Peyer's patch (tissue), 4 donors: ENCODE measurements at regions not wholly inside any gene's neighbourhood (a gene's known extent, or its start where the extent isn't known, plus 50 kb on each side); places are given as distances from the start of the nearest gene placed in this dataset.

Source experiments
- DNase-seq, 3 donors: peaks; one replicate each; pipeline ENCODE4 v3.0.0-alpha.2; 2017 to 2019
- H3K27ac ChIP-seq, 4 donors: fragments of 200-600 bp; sonication (generic); one replicate each; pipeline ENCODE4 v1.5.1; 2016 to 2019
- H3K27me3 ChIP-seq, 2 donors: fragments of 200-600 bp; sonication (generic); one replicate each; pipeline ENCODE4 v1.5.1; 2019
- H3K36me3 ChIP-seq, 3 donors: fragments of 200-600 bp; sonication (generic); one replicate each; pipeline ENCODE4 v1.5.1; 2016 to 2019
- H3K4me1 ChIP-seq, 4 donors: fragments of 200-600 bp; sonication (generic); one replicate each; pipeline ENCODE4 v1.5.1; 2016 to 2019
- H3K4me3 ChIP-seq, 4 donors: fragments of 200-600 bp; sonication (generic); 1 replicate in 3 of 4; 2 replicates in 1 of 4; pipeline ENCODE4 v1.5.1; 2016 to 2019; ENCODE audit warnings: mild to moderate bottlenecking in 1 of 4
- H3K9me3 ChIP-seq, 4 donors: fragments of 200-600 bp; sonication (generic); one replicate each; pipeline ENCODE4 v1.5.1; 2016 to 2019; ENCODE audit warnings: mild to moderate bottlenecking in 1 of 4
- CTCF ChIP-seq, 6 experiments: fragments of 450-650 bp in 4 of 6; fragments of 200-600 bp in 2 of 6; sonication (generic) in 1 of 6; IDR thresholded peaks; one replicate each; pipeline ENCODE4 v1.5.1; 2017 to 2019; ENCODE audit warnings: antibody characterized with exemption in 6 of 6, mild to moderate bottlenecking in 3 of 6, moderate library complexity in 1 of 6
- POLR2A ChIP-seq, 2 donors: fragments of 450-650 bp; IDR thresholded peaks; one replicate each; pipeline ENCODE4 v1.5.1; 2017; ENCODE audit warnings: antibody characterized with exemption in 2 of 2, mild to moderate bottlenecking in 2 of 2, moderate library complexity in 2 of 2

GRCh38 chr12:114191581-114191980, 214.4 kb downstream of the TBX5 start:
- TF ChIP-seq POLR2A (IDR thresholded peaks at IDR 0.05) = no peak
- no peak for TF ChIP-seq CTCF (IDR thresholded peaks at IDR 0.05)
- no peaks in the 10 kb centered on the region for H3K36me3 ChIP-seq
- no peak overlapping the region for H3K27ac ChIP-seq
- H3K4me1 ChIP-seq = no peaks in the 10 kb centered on the region
- no peak overlapping the region for H3K4me3 ChIP-seq
- no peaks in the 10 kb centered on the region for H3K9me3 ChIP-seq
- H3K27me3 ChIP-seq = no peaks in the 10 kb centered on the region
- no peak for DNase-seq

- H3K27me3 ChIP-seq = no peaks in the 10 kb centered on the region
- TF ChIP-seq POLR2A (IDR thresholded peaks at IDR 0.05) = no peak
- TF ChIP-seq CTCF (IDR thresholded peaks at IDR 0.05) = no peak
- no peaks in the 10 kb centered on the region for H3K4me1 ChIP-seq
- H3K27ac ChIP-seq = no peak overlapping the region
- no peak for DNase-seq
- H3K36me3 ChIP-seq = no peaks in the 10 kb centered on the region
- no peak overlapping the region for H3K4me3 ChIP-seq
- no peaks in the 10 kb centered on the region for H3K9me3 ChIP-seq
Observed at GRCh38 chr12:114190971-114191370, 215.0 kb downstream of the TBX5 start.

GRCh38 chr12:114189266-114189665, 216.7 kb downstream of the TBX5 start:
- H3K27me3 ChIP-seq = no peaks in the 10 kb centered on the region
- H3K9me3 ChIP-seq = no peaks in the 10 kb centered on the region
- no peak for DNase-seq
- no peak overlapping the region for H3K4me3 ChIP-seq
- TF ChIP-seq POLR2A (IDR thresholded peaks at IDR 0.05) (no peak), CTCF (IDR thresholded peaks at IDR 0.05) (no peak)
- H3K36me3 ChIP-seq = no peaks in the 10 kb centered on the region
- H3K27ac ChIP-seq = no peak overlapping the region
- no peaks in the 10 kb centered on the region for H3K4me1 ChIP-seq

- Histone ChIP-seq H3K4me1 (no peaks in the 10 kb centered on the region), H3K27me3 (no peaks in the 10 kb centered on the region), H3K36me3 (no peaks in the 10 kb centered on the region), H3K4me3 (no peak overlapping the region), H3K27ac (no peak overlapping the region), H3K9me3 (no peaks in the 10 kb centered on the region)
- TF ChIP-seq CTCF (IDR thresholded peaks at IDR 0.05) = no peak
- no peak for DNase-seq
Observed at GRCh38 chr12:114186241-114187002, 219.5 kb downstream of the TBX5 start.

GRCh38 chr12:114185036-114185435, 218.9 kb upstream of the RBM19 start:
- Histone ChIP-seq H3K4me3 (no peak overlapping the region), H3K9me3 (no peaks in the 10 kb centered on the region), H3K36me3 (no peaks in the 10 kb centered on the region), H3K27ac (no peak overlapping the region), H3K4me1 (no peaks in the 10 kb centered on the region), H3K27me3 (no peaks in the 10 kb centered on the region)
- DNase-seq = no peak
- TF ChIP-seq POLR2A (IDR thresholded peaks at IDR 0.05) (no peak), CTCF (IDR thresholded peaks at IDR 0.05) (no peak)

GRCh38 chr12:114174326-114174725, 208.2 kb upstream of the RBM19 start:
- no peak for TF ChIP-seq CTCF (IDR thresholded peaks at IDR 0.05)
- no peak for TF ChIP-seq POLR2A (IDR thresholded peaks at IDR 0.05)
- Histone ChIP-seq H3K27me3 (no peaks in the 10 kb centered on the region), H3K4me1 (no peaks in the 10 kb centered on the region), H3K27ac (no peak overlapping the region), H3K9me3 (no peaks in the 10 kb centered on the region), H3K36me3 (no peaks in the 10 kb centered on the region), H3K4me3 (no peak overlapping the region)
- DNase-seq = no peak
